ENCODE measurements at regions not wholly inside any gene's neighbourhood (a gene's known extent, or its start where the extent isn't known, plus 50 kb on each side); places are given as distances from the start of the nearest gene placed in this dataset.

DNA sequence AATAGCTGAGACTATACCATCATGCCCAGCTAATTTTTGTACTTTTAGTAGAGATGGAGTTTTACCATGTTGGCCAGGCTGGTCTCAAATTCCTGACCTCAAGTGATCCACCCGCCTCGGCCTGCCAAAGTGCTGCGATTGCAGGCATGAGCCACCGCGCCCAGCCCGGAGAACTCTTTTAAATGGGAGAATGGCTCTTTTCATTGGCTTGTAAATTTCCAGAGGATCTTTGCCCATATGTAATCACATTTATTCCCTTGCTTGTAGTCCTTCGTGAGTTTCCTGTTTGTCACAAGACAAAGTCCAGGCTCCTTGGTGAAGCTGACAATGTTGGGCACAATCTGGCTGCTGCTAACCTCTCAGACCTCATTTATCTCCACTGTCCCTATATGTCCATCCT, 135.1 kb downstream of the CEP57L1 start:
- Histone ChIP-seq H3K36me3 (ENCODE audit: control insufficient read depth, insufficient read depth, low read length) (no peaks in the 10 kb centered on the region), H3K27ac (ENCODE audit: low read length) (no peak overlapping the region), H3K4me3 (ENCODE audit: low read depth in 2 of 2, low read length in 2 of 2) (no peak overlapping the region), H3K27me3 (ENCODE audit: control insufficient read depth, insufficient read depth, low read length) (peaks cover 3% of the 10 kb centered on the region; the same call in 1 of the 2 replicates), H3K4me1 (ENCODE audit: control insufficient read depth, insufficient read depth, low read length) (no peaks in the 10 kb centered on the region), H3K9me3 (ENCODE audit: control insufficient read depth, insufficient read depth, low read depth, low read length) (no peaks in the 10 kb centered on the region)
- in situ Hi-C loops (cut with HindIII; ENCODE audit: low pct_unique_long_range_greater_than_20kb, low sequenced_read_pairs) = no loop called here
- TF ChIP-seq SIN3A (IDR thresholded peaks at IDR 0.05; ENCODE audit: borderline replicate concordance, insufficient read depth, low read depth, low read length) (no peak), TCF7L2 (IDR thresholded peaks at IDR 0.05; ENCODE audit: low read depth, low read length) (no peak), POLR2AphosphoS5 (IDR thresholded peaks at IDR 0.05; ENCODE audit: low read depth, low read length) (no peak)
- TF ChIP-seq, protein P1, sequence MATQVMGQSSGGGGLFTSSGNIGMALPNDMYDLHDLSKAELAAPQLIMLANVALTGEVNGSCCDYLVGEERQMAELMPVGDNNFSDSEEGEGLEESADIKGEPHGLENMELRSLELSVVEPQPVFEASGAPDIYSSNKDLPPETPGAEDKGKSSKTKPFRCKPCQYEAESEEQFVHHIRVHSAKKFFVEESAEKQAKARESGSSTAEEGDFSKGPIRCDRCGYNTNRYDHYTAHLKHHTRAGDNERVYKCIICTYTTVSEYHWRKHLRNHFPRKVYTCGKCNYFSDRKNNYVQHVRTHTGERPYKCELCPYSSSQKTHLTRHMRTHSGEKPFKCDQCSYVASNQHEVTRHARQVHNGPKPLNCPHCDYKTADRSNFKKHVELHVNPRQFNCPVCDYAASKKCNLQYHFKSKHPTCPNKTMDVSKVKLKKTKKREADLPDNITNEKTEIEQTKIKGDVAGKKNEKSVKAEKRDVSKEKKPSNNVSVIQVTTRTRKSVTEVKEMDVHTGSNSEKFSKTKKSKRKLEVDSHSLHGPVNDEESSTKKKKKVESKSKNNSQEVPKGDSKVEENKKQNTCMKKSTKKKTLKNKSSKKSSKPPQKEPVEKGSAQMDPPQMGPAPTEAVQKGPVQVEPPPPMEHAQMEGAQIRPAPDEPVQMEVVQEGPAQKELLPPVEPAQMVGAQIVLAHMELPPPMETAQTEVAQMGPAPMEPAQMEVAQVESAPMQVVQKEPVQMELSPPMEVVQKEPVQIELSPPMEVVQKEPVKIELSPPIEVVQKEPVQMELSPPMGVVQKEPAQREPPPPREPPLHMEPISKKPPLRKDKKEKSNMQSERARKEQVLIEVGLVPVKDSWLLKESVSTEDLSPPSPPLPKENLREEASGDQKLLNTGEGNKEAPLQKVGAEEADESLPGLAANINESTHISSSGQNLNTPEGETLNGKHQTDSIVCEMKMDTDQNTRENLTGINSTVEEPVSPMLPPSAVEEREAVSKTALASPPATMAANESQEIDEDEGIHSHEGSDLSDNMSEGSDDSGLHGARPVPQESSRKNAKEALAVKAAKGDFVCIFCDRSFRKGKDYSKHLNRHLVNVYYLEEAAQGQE (IDR thresholded peaks at IDR 0.05; ENCODE audit: insufficient read depth in 1 of 2, low read depth in 2 of 2, low read length in 1 of 2) = no peak
- TF ChIP-seq, protein P2, sequence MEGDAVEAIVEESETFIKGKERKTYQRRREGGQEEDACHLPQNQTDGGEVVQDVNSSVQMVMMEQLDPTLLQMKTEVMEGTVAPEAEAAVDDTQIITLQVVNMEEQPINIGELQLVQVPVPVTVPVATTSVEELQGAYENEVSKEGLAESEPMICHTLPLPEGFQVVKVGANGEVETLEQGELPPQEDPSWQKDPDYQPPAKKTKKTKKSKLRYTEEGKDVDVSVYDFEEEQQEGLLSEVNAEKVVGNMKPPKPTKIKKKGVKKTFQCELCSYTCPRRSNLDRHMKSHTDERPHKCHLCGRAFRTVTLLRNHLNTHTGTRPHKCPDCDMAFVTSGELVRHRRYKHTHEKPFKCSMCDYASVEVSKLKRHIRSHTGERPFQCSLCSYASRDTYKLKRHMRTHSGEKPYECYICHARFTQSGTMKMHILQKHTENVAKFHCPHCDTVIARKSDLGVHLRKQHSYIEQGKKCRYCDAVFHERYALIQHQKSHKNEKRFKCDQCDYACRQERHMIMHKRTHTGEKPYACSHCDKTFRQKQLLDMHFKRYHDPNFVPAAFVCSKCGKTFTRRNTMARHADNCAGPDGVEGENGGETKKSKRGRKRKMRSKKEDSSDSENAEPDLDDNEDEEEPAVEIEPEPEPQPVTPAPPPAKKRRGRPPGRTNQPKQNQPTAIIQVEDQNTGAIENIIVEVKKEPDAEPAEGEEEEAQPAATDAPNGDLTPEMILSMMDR (IDR thresholded peaks at IDR 0.05) = no peak
- DNase-seq (ENCODE audit: low read depth, low spot score) (no peak), ATAC-seq (no peak)
- POLR2A ChIA-PET = no interaction called here
- intact Hi-C loops (cut with micrococcal nuclease; ENCODE audit: unreplicated experiment) = no loop called here
- CTCF ChIA-PET = interaction anchor here (0.6 kb wide), 1 partner anchor 161 kb away, joined by 3 read pairs; no protein-coding TSS in a partner anchor
- BruUV-seq (replicated peaks) = no TSS peak

DNA sequence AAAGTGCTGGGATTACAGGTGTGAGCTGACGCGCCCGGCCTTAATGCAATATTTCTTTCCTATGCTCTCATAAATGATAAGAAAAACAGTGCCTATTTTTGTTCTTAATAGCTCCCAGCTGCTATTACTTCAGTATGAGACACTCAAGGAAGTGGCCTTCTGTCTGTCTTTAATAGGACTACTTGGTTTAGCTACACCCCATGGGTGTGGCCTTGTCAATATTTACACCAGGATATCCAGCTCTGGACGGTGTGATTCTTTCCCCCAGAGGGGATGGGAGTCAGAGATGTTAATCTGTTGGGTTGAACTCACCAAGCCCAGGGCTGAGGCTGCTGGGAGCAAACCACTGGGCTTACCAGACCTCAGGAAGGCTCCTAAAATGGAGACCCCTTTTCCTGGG, 134.2 kb downstream of the CEP57L1 start:
- in situ Hi-C loops (cut with HindIII; ENCODE audit: low pct_unique_long_range_greater_than_20kb, low sequenced_read_pairs) (no loop called here), intact Hi-C loops (cut with micrococcal nuclease; ENCODE audit: unreplicated experiment) (no loop called here)
- Histone ChIP-seq H3K27me3 (ENCODE audit: control insufficient read depth, insufficient read depth, low read length) (peaks cover 3% of the 10 kb centered on the region; the same call in 1 of the 2 replicates), H3K9me3 (ENCODE audit: control insufficient read depth, insufficient read depth, low read depth, low read length) (no peaks in the 10 kb centered on the region), H3K4me1 (ENCODE audit: control insufficient read depth, insufficient read depth, low read length) (no peaks in the 10 kb centered on the region), H3K4me3 (ENCODE audit: low read depth in 2 of 2, low read length in 2 of 2) (no peak overlapping the region), H3K36me3 (ENCODE audit: control insufficient read depth, insufficient read depth, low read length) (no peaks in the 10 kb centered on the region), H3K27ac (ENCODE audit: low read length) (no peak overlapping the region)
- TF ChIP-seq SIN3A (IDR thresholded peaks at IDR 0.05; ENCODE audit: borderline replicate concordance, insufficient read depth, low read depth, low read length) = no peak
- TF ChIP-seq, protein P2 (IDR thresholded peaks at IDR 0.05) = no peak
- no peak for TF ChIP-seq TCF7L2 (IDR thresholded peaks at IDR 0.05; ENCODE audit: low read depth, low read length)
- BruUV-seq (replicated peaks) = no TSS peak
- ChIA-PET CTCF (interaction anchor here (0.9 kb wide), 1 partner anchor 80 kb away, joined by 3 read pairs; no protein-coding TSS in a partner anchor), POLR2A (interaction anchor here (0.6 kb wide), 1 partner anchor 1626 kb away, joined by 14 read pairs; no protein-coding TSS in a partner anchor)
- ATAC-seq (no peak), DNase-seq (ENCODE audit: low read depth, low spot score) (no peak)
